ENCODE measurements at regions not wholly inside any gene's neighbourhood (a gene's known extent, or its start where the extent isn't known, plus 50 kb on each side); places are given as distances from the start of the nearest gene placed in this dataset.

DNA sequence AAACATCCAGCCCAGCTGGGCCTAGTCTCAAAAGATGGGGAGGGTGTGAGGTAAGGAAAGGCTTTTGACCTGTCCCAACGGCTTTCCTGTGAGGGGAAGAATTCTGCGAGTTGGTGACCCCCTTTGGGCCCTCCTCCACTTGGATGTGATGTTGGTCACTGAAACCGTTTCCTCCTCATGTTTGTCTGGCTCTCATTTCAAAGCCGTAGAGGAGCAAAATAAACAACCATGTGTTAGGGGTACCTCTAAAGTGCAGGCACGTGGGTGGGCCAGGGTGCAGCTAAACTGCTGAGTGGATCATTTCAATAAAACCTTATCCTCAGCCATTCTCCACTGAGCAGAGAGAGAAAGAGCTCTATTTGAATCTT, 84.3 kb upstream of the MELK start:
- TF ChIP-seq POLR2AphosphoS5 (IDR thresholded peaks at IDR 0.05) (no peak), CTCF (IDR thresholded peaks at IDR 0.05; ENCODE audit: poor library complexity, severe bottlenecking) (no peak), EP300 (conservative IDR thresholded peaks at IDR 0.05; ENCODE audit: poor library complexity, severe bottlenecking) (no peak), EZH2 (IDR thresholded peaks at IDR 0.05; ENCODE audit: borderline replicate concordance, insufficient read depth, low read length, poor library complexity, severe bottlenecking) (no peak), SMC3 (conservative IDR thresholded peaks at IDR 0.05; ENCODE audit: poor library complexity) (no peak), RAD21 (conservative IDR thresholded peaks at IDR 0.05) (no peak)
- TF ChIP-seq, protein P1, sequence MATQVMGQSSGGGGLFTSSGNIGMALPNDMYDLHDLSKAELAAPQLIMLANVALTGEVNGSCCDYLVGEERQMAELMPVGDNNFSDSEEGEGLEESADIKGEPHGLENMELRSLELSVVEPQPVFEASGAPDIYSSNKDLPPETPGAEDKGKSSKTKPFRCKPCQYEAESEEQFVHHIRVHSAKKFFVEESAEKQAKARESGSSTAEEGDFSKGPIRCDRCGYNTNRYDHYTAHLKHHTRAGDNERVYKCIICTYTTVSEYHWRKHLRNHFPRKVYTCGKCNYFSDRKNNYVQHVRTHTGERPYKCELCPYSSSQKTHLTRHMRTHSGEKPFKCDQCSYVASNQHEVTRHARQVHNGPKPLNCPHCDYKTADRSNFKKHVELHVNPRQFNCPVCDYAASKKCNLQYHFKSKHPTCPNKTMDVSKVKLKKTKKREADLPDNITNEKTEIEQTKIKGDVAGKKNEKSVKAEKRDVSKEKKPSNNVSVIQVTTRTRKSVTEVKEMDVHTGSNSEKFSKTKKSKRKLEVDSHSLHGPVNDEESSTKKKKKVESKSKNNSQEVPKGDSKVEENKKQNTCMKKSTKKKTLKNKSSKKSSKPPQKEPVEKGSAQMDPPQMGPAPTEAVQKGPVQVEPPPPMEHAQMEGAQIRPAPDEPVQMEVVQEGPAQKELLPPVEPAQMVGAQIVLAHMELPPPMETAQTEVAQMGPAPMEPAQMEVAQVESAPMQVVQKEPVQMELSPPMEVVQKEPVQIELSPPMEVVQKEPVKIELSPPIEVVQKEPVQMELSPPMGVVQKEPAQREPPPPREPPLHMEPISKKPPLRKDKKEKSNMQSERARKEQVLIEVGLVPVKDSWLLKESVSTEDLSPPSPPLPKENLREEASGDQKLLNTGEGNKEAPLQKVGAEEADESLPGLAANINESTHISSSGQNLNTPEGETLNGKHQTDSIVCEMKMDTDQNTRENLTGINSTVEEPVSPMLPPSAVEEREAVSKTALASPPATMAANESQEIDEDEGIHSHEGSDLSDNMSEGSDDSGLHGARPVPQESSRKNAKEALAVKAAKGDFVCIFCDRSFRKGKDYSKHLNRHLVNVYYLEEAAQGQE (IDR thresholded peaks at IDR 0.05; ENCODE audit: borderline replicate concordance): no peak
